Skeletal muscle tissue (tissue), 3 donors: ENCODE measurements at regions not wholly inside any gene's neighbourhood (a gene's known extent, or its start where the extent isn't known, plus 50 kb on each side); places are given as distances from the start of the nearest gene placed in this dataset.

Source experiments
- H3K27ac ChIP-seq: one replicate; pipeline ENCODE4 v1.7.0; 2013; ENCODE audit warnings: mild to moderate bottlenecking, low read depth, low read length, inconsistent platforms
- H3K27me3 ChIP-seq, 3 donors: one replicate each; pipeline ENCODE4 v1.7.0; 2013; ENCODE audit warnings: low read length in 3 of 3; ENCODE audit not compliant: control insufficient read depth in 3 of 3, insufficient read depth in 3 of 3
- H3K36me3 ChIP-seq, 3 donors: one replicate each; pipeline ENCODE4 v1.7.0; 2013; ENCODE audit warnings: low read length in 3 of 3; ENCODE audit not compliant: control insufficient read depth in 3 of 3, insufficient read depth in 3 of 3
- H3K4me1 ChIP-seq, 3 donors: one replicate each; pipeline ENCODE4 v1.7.0; 2013; ENCODE audit warnings: low read length in 3 of 3, mild to moderate bottlenecking in 3 of 3; ENCODE audit not compliant: control insufficient read depth in 3 of 3, insufficient read depth in 3 of 3
- H3K4me3 ChIP-seq, 3 donors: one replicate each; pipeline ENCODE4 v1.7.0; 2013; ENCODE audit warnings: low read length in 3 of 3
- H3K9ac ChIP-seq, 3 donors: one replicate each; pipeline ENCODE4 v1.7.0; 2013; ENCODE audit warnings: low read length in 3 of 3, mild to moderate bottlenecking in 3 of 3, moderate library complexity in 2 of 3, low read depth in 1 of 3
- H3K9me3 ChIP-seq, 3 donors: one replicate each; pipeline ENCODE4 v1.7.0; 2013; ENCODE audit warnings: low read length in 3 of 3; ENCODE audit not compliant: control insufficient read depth in 3 of 3
- donor health status: Osteomylitis.

- no peak overlapping the region for H3K27ac ChIP-seq
- H3K9me3 ChIP-seq, result peaks cover 0 to 8% (median 6%) of the 10 kb centered on the region in 3 donors
- no peaks in the 10 kb centered on the region for H3K4me1 ChIP-seq
- H3K27me3 ChIP-seq, result no peaks in the 10 kb centered on the region
- H3K9ac ChIP-seq, result no peak overlapping the region
- H3K36me3 ChIP-seq, result no peaks in the 10 kb centered on the region
- H3K4me3 ChIP-seq, result no peak overlapping the region
Measured at GRCh38 chr7:156590212-156590611, 50.4 kb upstream of the RNF32 start.

- H3K27me3 ChIP-seq, result no peaks in the 10 kb centered on the region
- H3K27ac ChIP-seq, result no peak overlapping the region
- H3K4me1 ChIP-seq, result no peaks in the 10 kb centered on the region
- peaks cover 0 to 9% (median 8%) of the 10 kb centered on the region in 3 donors for H3K9me3 ChIP-seq
- no peak overlapping the region for H3K4me3 ChIP-seq
- H3K36me3 ChIP-seq, result no peaks in the 10 kb centered on the region
- no peak overlapping the region for H3K9ac ChIP-seq
Measured at GRCh38 chr7:156589808-156590207, 50.8 kb upstream of the RNF32 start.

- Histone ChIP-seq H3K9me3 (peaks cover 0 to 9% (median 8%) of the 10 kb centered on the region in 3 donors), H3K27ac (no peak overlapping the region), H3K9ac (no peak overlapping the region), H3K27me3 (no peaks in the 10 kb centered on the region), H3K4me3 (peak overlapping the region in 1 of 3 donors; percentile 15), H3K36me3 (no peaks in the 10 kb centered on the region), H3K4me1 (no peaks in the 10 kb centered on the region)
Measured at GRCh38 chr7:156585926-156586325, 54.6 kb upstream of the RNF32 start.

GRCh38 chr7:156585025-156585648 lies 55.4 kb upstream of the RNF32 start:
- H3K27ac ChIP-seq, result no peak overlapping the region
- H3K9ac ChIP-seq, result no peak overlapping the region
- no peaks in the 10 kb centered on the region for H3K36me3 ChIP-seq
- H3K9me3 ChIP-seq, result peaks cover 0 to 9% (median 8%) of the 10 kb centered on the region in 3 donors
- no peak overlapping the region for H3K4me3 ChIP-seq
- H3K27me3 ChIP-seq, result no peaks in the 10 kb centered on the region
- no peaks in the 10 kb centered on the region for H3K4me1 ChIP-seq

GRCh38 chr7:156582591-156583123 lies 57.9 kb upstream of the RNF32 start:
- Histone ChIP-seq H3K9ac (no peak overlapping the region), H3K4me1 (no peaks in the 10 kb centered on the region), H3K4me3 (no peak overlapping the region), H3K27me3 (peaks cover 0 to 3% (median 0%) of the 10 kb centered on the region in 3 donors), H3K36me3 (no peaks in the 10 kb centered on the region), H3K27ac (no peak overlapping the region), H3K9me3 (peaks cover 0 to 9% (median 8%) of the 10 kb centered on the region in 3 donors)

- Histone ChIP-seq H3K9ac (no peak overlapping the region), H3K4me1 (no peaks in the 10 kb centered on the region), H3K27me3 (peaks cover 0 to 3% (median 0%) of the 10 kb centered on the region in 3 donors), H3K36me3 (no peaks in the 10 kb centered on the region), H3K9me3 (peaks cover 0 to under 1% (median 0%) of the 10 kb centered on the region in 3 donors), H3K4me3 (no peak overlapping the region), H3K27ac (no peak overlapping the region)
Measured at GRCh38 chr7:156580036-156580435, 60.5 kb upstream of the RNF32 start.

GRCh38 chr7:156579566-156579965 lies 61.0 kb upstream of the RNF32 start:
- Histone ChIP-seq H3K36me3 (no peaks in the 10 kb centered on the region), H3K4me1 (no peaks in the 10 kb centered on the region), H3K4me3 (no peak overlapping the region), H3K9ac (no peak overlapping the region), H3K27me3 (peaks cover 0 to 3% (median 0%) of the 10 kb centered on the region in 3 donors), H3K9me3 (no peaks in the 10 kb centered on the region), H3K27ac (no peak overlapping the region)

- no peak overlapping the region for H3K9ac ChIP-seq
- no peak overlapping the region for H3K4me3 ChIP-seq
- no peak overlapping the region for H3K27ac ChIP-seq
- H3K4me1 ChIP-seq, result no peaks in the 10 kb centered on the region
- H3K9me3 ChIP-seq, result no peaks in the 10 kb centered on the region
- H3K27me3 ChIP-seq, result peaks cover 0 to 3% (median 0%) of the 10 kb centered on the region in 3 donors
- H3K36me3 ChIP-seq, result no peaks in the 10 kb centered on the region
Measured at GRCh38 chr7:156578978-156579430, 61.6 kb upstream of the RNF32 start.

- peaks cover 0 to 3% (median 0%) of the 10 kb centered on the region in 3 donors for H3K27me3 ChIP-seq
- no peaks in the 10 kb centered on the region for H3K9me3 ChIP-seq
- H3K4me3 ChIP-seq, result no peak overlapping the region
- H3K27ac ChIP-seq, result no peak overlapping the region
- H3K9ac ChIP-seq, result no peak overlapping the region
- H3K4me1 ChIP-seq, result no peaks in the 10 kb centered on the region
- H3K36me3 ChIP-seq, result no peaks in the 10 kb centered on the region
Measured at GRCh38 chr7:156578578-156578940, 62.0 kb upstream of the RNF32 start.

- no peaks in the 10 kb centered on the region for H3K9me3 ChIP-seq
- H3K27ac ChIP-seq, result no peak overlapping the region
- H3K4me3 ChIP-seq, result no peak overlapping the region
- H3K27me3 ChIP-seq, result peaks cover 0 to 3% (median 0%) of the 10 kb centered on the region in 3 donors
- H3K4me1 ChIP-seq, result no peaks in the 10 kb centered on the region
- H3K9ac ChIP-seq, result no peak overlapping the region
- H3K36me3 ChIP-seq, result no peaks in the 10 kb centered on the region
Measured at GRCh38 chr7:156577645-156578577, 62.7 kb upstream of the RNF32 start.
